NCI-H187 treated with DMSO at 0.1 percent for 48 hours (cell line): ENCODE measurements at regions not wholly inside any gene's neighbourhood (a gene's known extent, or its start where the extent isn't known, plus 50 kb on each side); places are given as distances from the start of the nearest gene placed in this dataset.

Source experiments
- DNase-seq: peaks from one replicate; lab custom pipeline; 2025; lab: John Stamatoyannopoulos, UW

DNA sequence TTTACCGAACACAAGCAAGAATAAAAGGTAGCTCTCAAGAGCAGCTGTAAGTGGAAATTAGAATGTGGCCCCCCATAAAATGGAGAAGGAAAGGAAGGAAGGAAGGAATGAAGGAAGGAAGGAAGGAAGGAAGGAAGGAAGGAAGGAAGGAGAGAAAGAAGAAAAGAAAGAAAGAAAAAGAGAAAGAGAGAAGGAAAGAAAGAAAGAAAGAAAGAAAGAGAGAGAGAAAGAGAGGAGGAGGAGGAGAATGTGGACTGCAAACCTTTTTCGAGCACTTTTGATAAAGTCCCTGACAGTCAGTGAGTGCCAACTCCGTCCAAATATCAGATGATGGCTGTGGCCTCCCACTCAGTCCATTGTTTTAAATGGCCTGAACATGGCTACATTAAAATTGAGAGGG, 53.8 kb upstream of the SNX2 start:
- DNase-seq, result no peak

DNA sequence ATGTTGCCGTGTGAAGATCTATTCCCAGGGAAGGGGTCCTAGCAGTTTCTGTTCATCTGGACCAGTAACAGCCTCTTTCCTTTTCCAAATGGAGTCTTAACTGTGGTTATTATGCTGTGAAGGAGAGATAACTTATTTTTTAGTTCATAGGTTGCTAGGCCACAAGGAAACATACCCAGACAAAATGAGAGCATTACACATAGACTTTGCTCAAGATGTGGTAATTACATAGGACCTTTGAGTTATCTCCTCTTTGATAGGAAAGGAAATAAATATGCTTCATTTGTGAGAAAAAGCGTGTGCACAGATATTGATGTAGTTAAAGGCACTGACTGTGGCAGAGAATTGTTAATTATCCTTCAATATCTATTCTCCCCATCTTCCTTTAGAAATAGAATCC, 52.5 kb upstream of the SNX2 start:
- DNase-seq, result no peak

- no peak for DNase-seq
Measured at GRCh38 chr5:122723606-122724352, 51.1 kb upstream of the SNX2 start.
